Right cardiac atrium (tissue), 5 donors: ENCODE measurements at regions not wholly inside any gene's neighbourhood (a gene's known extent, or its start where the extent isn't known, plus 50 kb on each side); places are given as distances from the start of the nearest gene placed in this dataset.
A peak's percentile ranks its signal among the peaks of the same experiment; 100 is the strongest.

Source experiments
- ATAC-seq, 2 donors: fragments of 200-7000 bp; cut with Tn5 transposase; one replicate each; pipeline versions ENCODE4 v1.8.0 to v1.9.1; 2020; ENCODE audit warnings: moderate library complexity in 2 of 2, mild to moderate bottlenecking in 1 of 2
- DNase-seq, 3 donors: peaks; one replicate each; pipeline ENCODE4 v3.0.0-alpha.2; 2020
- H3K27ac ChIP-seq: one replicate; pipeline ENCODE4 v1.5.1; 2013; ENCODE audit warnings: mild to moderate bottlenecking, low read length, control low read depth, moderate library complexity
- H3K27me3 ChIP-seq: one replicate; pipeline ENCODE4 v1.6.1; 2013; ENCODE audit not compliant: control insufficient read depth, insufficient read depth
- H3K4me1 ChIP-seq: one replicate; pipeline ENCODE4 v1.6.1; 2013; ENCODE audit warnings: low read length; ENCODE audit not compliant: control insufficient read depth, insufficient read depth
- H3K4me3 ChIP-seq: one replicate; pipeline ENCODE4 v1.5.1; 2013; ENCODE audit warnings: low read length, control low read depth
- H3K9me3 ChIP-seq: one replicate; pipeline ENCODE4 v1.6.1; 2013; ENCODE audit warnings: low read length; ENCODE audit not compliant: control insufficient read depth
- WGBS: extraction: QIAGEN DNeasy Blood & Tissue Kit; methylation state at CpG from one replicate; pipeline ENCODE4 v1.1.7; 2013; 5-methylcytosine and 5-hydroxymethylcytosine counted together
- intact Hi-C, 4 donors: fragments of 100-400 bp; cut with DNase I; formaldehyde crosslinking; loops; one replicate each; pipeline versions ENCODE4 v1.11.0 to v1.14.0; 2022 to 2023
- donor health status: healthy with polysubstance abuse.
- donor health status: DM: no; HTN: yes; CAD: no.
- donor health status: DM: no; HTN: no; CAD: no.
- donor health status: DM: no; HTN: yes; CAD: no; lungs with severe emphysema.
- donor health status: DM: yes; HTN: yes; CAD: no.

DNA sequence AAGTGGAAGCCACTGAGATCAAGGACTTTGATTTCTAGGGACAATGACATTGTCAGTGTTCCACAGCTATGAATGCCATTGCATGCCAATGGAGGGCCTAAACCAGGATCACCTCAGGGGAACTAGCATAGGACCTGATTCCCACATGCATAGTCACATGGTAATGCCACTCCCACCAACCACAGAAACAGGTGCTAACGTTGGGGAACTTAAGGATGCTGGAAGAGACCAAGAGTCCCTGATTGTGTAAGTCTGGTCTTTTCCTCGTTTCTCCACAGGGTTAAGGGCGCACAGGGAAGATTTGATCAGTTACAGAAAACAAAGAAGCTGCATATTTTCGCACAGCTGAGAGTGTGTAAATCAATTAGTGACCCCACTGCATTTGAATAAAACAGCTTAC lies 59.4 kb upstream of the CD44 start:
- Histone ChIP-seq H3K4me3 (no peak overlapping the region), H3K27me3 (no peaks in the 10 kb centered on the region), H3K4me1 (peaks cover 2% of the 10 kb centered on the region), H3K27ac (no peak overlapping the region), H3K9me3 (no peaks in the 10 kb centered on the region)
- WGBS, result 85% methylated on average over 4 of the region's 4 CpGs
- intact Hi-C loops, result no loop called here
- ATAC-seq, result no peak
- DNase-seq, result no peak

DNA sequence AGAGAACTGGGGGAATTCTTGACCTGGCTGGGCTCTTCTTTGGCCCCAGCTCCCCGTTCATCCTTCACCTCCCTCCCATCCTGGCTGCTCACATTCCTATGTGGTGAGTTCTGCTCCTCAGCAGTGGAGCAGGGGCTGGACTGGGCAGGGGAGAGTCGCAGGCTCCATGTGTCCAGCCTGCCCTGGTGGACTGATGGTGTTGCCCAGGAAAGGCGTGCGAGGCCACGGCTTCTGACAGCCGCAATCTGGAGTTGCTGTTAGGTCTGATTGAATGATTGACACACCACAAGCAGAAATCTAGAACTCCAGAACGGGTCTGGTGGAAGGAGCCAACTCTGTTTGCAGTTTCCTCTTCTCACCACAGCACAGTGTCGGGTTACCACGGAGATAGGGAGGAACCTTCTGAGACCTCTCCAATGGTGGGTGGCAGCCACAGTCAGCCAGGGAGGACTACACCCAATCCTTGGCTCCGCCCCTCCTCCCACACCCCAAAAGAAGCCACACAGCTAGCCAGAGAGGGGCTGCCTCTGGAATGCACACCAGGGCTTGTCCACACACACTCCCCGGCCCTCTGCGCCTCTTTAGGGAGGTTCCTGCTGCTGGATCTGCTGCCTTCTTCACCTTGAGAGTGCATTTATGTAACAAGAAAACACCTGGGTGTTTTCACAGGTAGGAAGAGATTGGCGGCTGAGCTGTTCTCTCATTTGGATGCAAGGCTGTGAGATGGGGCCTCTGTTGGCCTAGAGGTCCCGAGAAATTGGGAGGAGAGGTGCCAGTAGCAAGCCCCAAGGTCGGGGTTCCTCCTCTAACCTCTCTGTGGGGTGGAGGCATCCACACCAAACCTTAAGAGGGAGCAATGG lies 56.4 kb upstream of the CD44 start:
- WGBS, result 59% methylated on average over 15 of the region's 15 CpGs
- Histone ChIP-seq H3K4me1 (peaks cover 8% of the 10 kb centered on the region), H3K9me3 (no peaks in the 10 kb centered on the region), H3K27me3 (no peaks in the 10 kb centered on the region), H3K4me3 (no peak overlapping the region), H3K27ac (no peak overlapping the region)
- intact Hi-C loops, result no loop called here
- DNase-seq (peak; percentile 58 to 87 (median 82)), ATAC-seq (peak; percentile 76 to 78)

DNA sequence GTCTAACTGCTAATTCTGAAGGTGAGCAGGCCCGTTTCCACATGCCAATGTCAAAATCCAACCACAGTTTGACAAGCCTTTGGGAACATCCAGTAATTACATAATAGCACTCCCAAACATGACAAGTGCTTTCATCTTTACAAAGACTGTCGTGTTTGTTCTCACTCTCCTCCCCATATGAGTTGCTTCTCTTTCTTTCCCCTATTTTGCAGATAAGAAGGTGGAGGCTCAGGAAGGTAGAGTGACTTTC lies 55.9 kb upstream of the CD44 start:
- H3K27ac ChIP-seq, result no peak overlapping the region
- H3K4me1 ChIP-seq, result peaks cover 12% of the 10 kb centered on the region
- WGBS, result 68% methylated on average over 2 of the region's 2 CpGs
- H3K4me3 ChIP-seq, result no peak overlapping the region
- ATAC-seq (no peak), DNase-seq (no peak)
- no peaks in the 10 kb centered on the region for H3K9me3 ChIP-seq
- no peaks in the 10 kb centered on the region for H3K27me3 ChIP-seq
- intact Hi-C loops, result no loop called here

DNA sequence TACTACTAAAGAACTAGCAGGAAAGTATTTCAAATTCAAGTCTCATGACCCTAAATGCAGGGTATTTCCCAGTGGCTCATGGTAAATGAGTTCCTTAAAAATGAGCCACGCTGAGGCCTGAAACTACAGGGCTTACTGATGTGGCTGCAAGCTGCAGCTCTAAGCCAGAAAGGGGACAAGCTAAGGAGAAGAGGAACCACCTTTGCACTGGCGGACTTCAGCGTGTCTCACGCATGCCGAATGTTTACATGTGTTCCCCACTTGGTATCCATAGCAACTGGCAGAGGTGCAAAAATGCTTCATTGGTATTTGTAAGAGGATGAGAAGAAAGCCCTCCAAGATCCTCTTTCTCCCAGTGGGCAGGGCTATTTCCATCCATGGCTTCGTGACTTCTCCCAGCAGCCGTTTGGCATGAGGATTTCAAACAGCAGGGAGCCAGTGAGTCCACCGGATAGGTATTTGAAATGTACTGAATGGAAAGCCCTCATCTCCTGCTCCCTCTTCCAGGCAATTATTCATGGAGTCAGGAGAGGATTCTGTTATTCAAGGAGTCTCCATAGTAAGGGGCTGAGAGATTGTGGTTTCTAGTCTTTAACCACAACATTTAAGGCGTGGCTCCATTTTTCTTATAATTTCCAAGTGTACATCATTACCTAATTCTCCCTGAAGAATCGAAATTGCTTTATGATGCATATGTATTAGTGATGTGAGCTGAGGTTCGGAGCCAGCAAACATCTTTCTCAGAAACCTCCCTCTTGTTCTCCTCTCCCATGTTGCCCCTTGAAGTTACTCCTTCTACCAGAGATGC lies 55.3 kb upstream of the CD44 start:
- H3K4me1 ChIP-seq, result peaks cover 14% of the 10 kb centered on the region
- ATAC-seq, result peak; percentile 32 to 57
- H3K9me3 ChIP-seq, result no peaks in the 10 kb centered on the region
- H3K4me3 ChIP-seq, result no peak overlapping the region
- WGBS, result 35% methylated on average over 11 of the region's 11 CpGs
- no peak overlapping the region for H3K27ac ChIP-seq
- DNase-seq, result peak; percentile 50 to 67 (median 66)
- H3K27me3 ChIP-seq, result no peaks in the 10 kb centered on the region
- intact Hi-C loops, result no loop called here

DNA sequence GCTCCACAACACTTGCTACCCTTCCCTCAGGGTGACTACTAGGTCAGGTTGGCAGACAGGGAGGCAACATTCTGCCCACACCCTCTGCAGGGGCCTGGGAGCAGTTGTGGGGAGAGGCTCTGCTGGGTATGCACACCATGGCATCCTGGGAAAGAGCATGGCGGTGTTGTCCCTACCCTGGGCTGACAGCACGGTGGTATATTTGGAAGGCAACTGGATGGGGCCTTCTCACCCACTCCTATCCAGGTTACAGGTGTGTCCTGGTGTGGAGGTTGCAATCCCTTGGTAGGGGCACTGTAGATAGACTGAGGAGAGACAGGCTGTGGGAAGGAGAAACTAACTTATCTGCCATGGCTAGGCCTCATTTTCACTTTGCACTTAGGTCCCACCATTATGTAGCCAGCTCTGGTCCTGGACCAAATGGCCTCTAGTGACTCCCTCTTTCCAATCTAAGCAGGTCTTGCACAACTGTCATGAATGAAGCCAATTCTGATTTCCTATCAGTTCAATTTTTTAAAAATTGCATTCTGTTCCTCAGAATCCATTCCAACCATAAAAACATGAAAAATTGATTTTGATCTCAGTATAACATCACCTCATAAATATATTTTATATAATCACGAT lies 54.0 kb upstream of the CD44 start:
- peaks cover 14% of the 10 kb centered on the region for H3K4me1 ChIP-seq
- WGBS, result 89% methylated on average over 3 of the region's 3 CpGs
- no peak overlapping the region for H3K27ac ChIP-seq
- ATAC-seq, result peak; percentile 6 to 51
- DNase-seq, result peak in 1 of 3 donors; percentile 67
- H3K9me3 ChIP-seq, result no peaks in the 10 kb centered on the region
- intact Hi-C loops, result no loop called here
- no peaks in the 10 kb centered on the region for H3K27me3 ChIP-seq
- H3K4me3 ChIP-seq, result no peak overlapping the region

DNA sequence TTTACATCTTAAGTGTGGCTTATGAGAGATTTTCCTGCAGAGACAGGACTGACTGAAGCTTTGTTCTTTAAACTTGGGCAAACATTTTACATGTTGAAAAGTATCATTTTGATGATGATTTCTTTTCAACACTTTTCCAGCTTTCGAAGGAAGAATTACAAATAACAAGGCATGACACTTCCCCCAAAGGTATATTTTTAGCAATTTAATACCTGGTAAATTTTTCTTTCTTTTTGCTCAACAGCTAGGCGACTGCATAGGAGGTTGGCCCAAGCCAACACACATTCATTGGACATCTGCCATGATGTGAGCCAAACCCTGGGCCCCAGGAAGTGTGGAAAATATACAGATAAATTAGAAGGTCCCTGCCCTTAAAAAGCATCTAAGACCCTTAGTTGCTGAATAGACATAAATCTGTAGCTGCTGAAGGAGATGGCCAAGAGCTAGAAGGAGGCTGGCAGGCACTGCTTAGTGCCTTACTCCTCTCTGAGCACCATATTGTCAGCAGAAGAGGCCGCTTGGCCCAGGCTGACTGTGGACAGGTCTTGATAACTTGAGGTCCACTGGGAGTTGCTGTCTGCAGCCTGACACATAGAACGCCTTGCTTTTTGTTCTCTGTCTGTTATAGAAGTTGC lies 53.3 kb upstream of the CD44 start:
- Histone ChIP-seq H3K27ac (no peak overlapping the region), H3K9me3 (no peaks in the 10 kb centered on the region), H3K4me1 (peaks cover 14% of the 10 kb centered on the region), H3K27me3 (no peaks in the 10 kb centered on the region), H3K4me3 (no peak overlapping the region)
- peak; percentile 63 to 86 for ATAC-seq
- intact Hi-C loops, result no loop called here
- WGBS, result 64% methylated on average over 4 of the region's 4 CpGs
- DNase-seq, result peak; percentile 65 to 91 (median 87)

DNA sequence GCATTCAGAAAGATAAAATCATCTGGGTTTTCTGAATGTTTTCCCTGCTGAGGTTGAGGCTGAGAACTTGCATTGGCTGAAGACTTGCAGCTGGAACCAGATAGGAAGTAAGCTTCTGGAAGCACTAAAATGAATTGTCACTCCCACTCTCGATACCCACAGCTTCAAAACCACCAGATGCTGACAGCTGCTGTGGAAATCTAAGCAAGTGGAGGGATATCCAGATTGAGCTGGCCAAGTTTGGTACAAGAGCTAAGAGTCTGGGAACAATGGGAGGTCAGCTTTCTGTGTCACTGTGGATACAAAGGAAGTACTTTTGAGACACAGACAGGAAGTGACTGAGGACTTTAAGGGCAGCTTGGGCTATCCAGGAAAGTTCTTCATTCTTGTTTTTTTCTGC lies 51.3 kb upstream of the CD44 start:
- 31% methylated on average over 1 of the region's 1 CpG for WGBS
- H3K4me1 ChIP-seq, result peaks cover 14% of the 10 kb centered on the region
- H3K27ac ChIP-seq, result no peak overlapping the region
- no peaks in the 10 kb centered on the region for H3K9me3 ChIP-seq
- ATAC-seq (peak; percentile 71 to 77), DNase-seq (peak in 1 of 3 donors; percentile 27)
- H3K27me3 ChIP-seq, result no peaks in the 10 kb centered on the region
- no peak overlapping the region for H3K4me3 ChIP-seq
- intact Hi-C loops, result no loop called here

DNA sequence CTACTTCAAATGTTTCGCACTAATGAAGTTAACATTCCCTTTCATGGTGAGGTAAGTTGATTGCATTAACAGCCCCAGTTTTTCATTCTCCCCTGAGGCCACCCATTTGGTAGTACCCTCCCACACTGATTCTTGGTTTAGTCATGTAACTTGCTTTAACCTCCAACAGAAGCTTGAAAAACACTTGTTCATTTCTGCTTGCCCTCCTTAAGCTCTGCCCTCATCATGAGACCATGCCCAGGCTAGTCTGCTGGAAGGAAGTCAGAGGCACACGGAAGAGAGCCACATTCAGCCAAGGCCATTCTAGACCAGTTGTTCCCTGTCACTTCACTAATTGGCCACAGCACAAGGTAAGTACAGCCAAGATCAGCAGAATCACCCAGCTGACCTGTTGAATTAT lies 50.7 kb upstream of the CD44 start:
- Histone ChIP-seq H3K27me3 (no peaks in the 10 kb centered on the region), H3K9me3 (no peaks in the 10 kb centered on the region), H3K27ac (no peak overlapping the region), H3K4me3 (no peak overlapping the region), H3K4me1 (peaks cover 14% of the 10 kb centered on the region)
- DNase-seq, result no peak
- intact Hi-C loops, result no loop called here
- WGBS, result 63% methylated on average over 2 of the region's 2 CpGs
- ATAC-seq, result no peak

DNA sequence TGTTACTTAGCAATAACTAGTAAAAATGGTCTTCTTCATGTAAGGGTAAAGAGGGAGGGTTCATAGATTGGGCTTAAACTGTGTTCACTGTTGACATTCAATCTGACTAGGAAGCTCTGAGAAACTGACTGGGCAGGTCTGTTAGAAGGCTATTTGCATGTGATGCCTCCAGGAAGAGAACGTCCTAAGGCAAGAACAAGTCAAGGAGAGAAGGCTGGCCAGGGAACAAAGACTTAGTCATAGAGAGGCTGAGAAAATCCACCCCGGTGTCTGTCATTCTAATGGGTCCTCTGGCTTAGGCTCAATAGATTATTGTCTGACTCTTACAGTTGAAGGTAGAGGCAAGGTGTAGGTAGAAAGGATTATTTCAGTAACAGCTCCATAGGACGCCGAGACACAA lies 50.3 kb upstream of the CD44 start:
- DNase-seq (no peak), ATAC-seq (no peak)
- Histone ChIP-seq H3K9me3 (no peaks in the 10 kb centered on the region), H3K4me3 (no peak overlapping the region), H3K4me1 (peaks cover 12% of the 10 kb centered on the region), H3K27ac (no peak overlapping the region), H3K27me3 (no peaks in the 10 kb centered on the region)
- WGBS, result 83% methylated on average over 4 of the region's 4 CpGs
- intact Hi-C loops, result no loop called here
